Hepatocyte (in vitro differentiated cells): ENCODE measurements at regions not wholly inside any gene's neighbourhood (a gene's known extent, or its start where the extent isn't known, plus 50 kb on each side); places are given as distances from the start of the nearest gene placed in this dataset.
"Not testable (repeated sequence)": the region's sequence is repeated elsewhere in the genome, so short reads cannot be mapped to it uniquely, and the experiment has no call there.

ENCODE experiments used
- DNase-seq: peaks from one replicate; pipeline ENCODE4 v3.0.0-alpha.2; 2016; ENCODE audit warnings: low spot score
- H2AFZ ChIP-seq: fragments of 200-600 bp; sonication (generic); 2 replicates; pipeline ENCODE4 v1.6.0; 2016; ENCODE audit warnings: antibody characterized with exemption, mild to moderate bottlenecking
- H3K27ac ChIP-seq: fragments of 200-600 bp; sonication (generic); 2 replicates; pipeline ENCODE4 v1.5.1; 2016; ENCODE audit warnings: mild to moderate bottlenecking
- H3K27me3 ChIP-seq: fragments of 200-600 bp; sonication (generic); 2 replicates; pipeline ENCODE4 v1.6.1; 2016
- H3K36me3 ChIP-seq: fragments of 200-600 bp; sonication (generic); replicated peaks from 2 replicates; pipeline ENCODE4 v1.5.1; 2016; ENCODE audit warnings: low read depth; ENCODE audit not compliant: insufficient read depth
- H3K4me1 ChIP-seq: fragments of 200-600 bp; sonication (generic); 2 replicates; pipeline ENCODE4 v1.5.1; 2016; ENCODE audit warnings: mild to moderate bottlenecking, moderate library complexity; ENCODE audit not compliant: insufficient read depth
- H3K4me2 ChIP-seq: fragments of 200-600 bp; sonication (generic); 2 replicates; pipeline ENCODE4 v1.6.0; 2016
- H3K4me3 ChIP-seq: fragments of 200-600 bp; sonication (generic); 2 replicates; pipeline ENCODE4 v1.5.1; 2016; ENCODE audit warnings: mild to moderate bottlenecking
- H3K79me2 ChIP-seq: fragments of 200-600 bp; sonication (generic); 2 replicates; pipeline ENCODE4 v1.6.0; 2017; ENCODE audit warnings: mild to moderate bottlenecking
- H3K9me2 ChIP-seq: fragments of 200-600 bp; sonication (generic); replicated peaks from 2 replicates; pipeline ENCODE4 v1.6.0; 2017; ENCODE audit warnings: mild to moderate bottlenecking; ENCODE audit not compliant: insufficient read depth
- H3K9me3 ChIP-seq: fragments of 200-600 bp; sonication (generic); 2 replicates; pipeline ENCODE4 v1.5.1; 2016; ENCODE audit warnings: low read depth, mild to moderate bottlenecking
- H4K20me1 ChIP-seq: fragments of 200-600 bp; sonication (generic); 2 replicates; pipeline ENCODE4 v1.6.0; 2016; ENCODE audit warnings: mild to moderate bottlenecking; ENCODE audit not compliant: insufficient read depth, poor library complexity, severe bottlenecking
- CTCF ChIP-seq: fragments of 200-600 bp; sonication (generic); IDR thresholded peaks from 2 replicates; pipeline ENCODE4 v1.5.1; 2016; ENCODE audit warnings: antibody characterized with exemption, mild to moderate bottlenecking; ENCODE audit not compliant: poor library complexity
- EZH2 ChIP-seq: fragments of 200-600 bp; sonication (generic); IDR thresholded peaks from 2 replicates; pipeline ENCODE4 v1.6.1; 2016; ENCODE audit warnings: antibody characterized with exemption, mild to moderate bottlenecking, borderline replicate concordance
- EZH2phosphoT487 ChIP-seq: fragments of 200-600 bp; sonication (generic); IDR thresholded peaks from one replicate; pipeline ENCODE4 v1.6.1; 2018; ENCODE audit warnings: antibody characterized with exemption, mild to moderate bottlenecking, low read depth, moderate library complexity; ENCODE audit not compliant: unreplicated experiment, severe bottlenecking
- WGBS: methylation state at CpG from one replicate; pipeline ENCODE4 v1.1.6; 2016; ENCODE audit warnings: low lambda C conversion rate; ENCODE audit errors: missing lambda C conversion rate; 5-methylcytosine and 5-hydroxymethylcytosine counted together

DNA sequence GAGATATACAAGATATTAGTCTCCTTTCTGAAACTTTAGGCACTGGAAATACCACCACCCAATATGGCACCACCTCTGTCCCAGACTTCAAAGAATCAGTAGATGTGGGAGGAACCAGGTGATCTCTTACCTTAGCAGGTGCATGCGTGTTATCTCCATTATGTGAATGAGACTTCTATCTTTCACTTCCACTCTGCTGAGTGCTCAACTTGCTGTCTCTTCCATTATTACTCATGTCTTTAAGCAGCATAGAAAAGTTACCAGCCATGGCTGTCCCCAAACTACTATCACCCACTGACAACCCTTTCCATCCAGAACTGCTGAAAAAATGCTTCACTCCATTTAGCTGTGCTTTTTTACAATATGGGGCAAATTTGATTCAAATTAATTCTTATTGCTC lies 101.5 kb upstream of the PRSS1 start:
- H3K27me3 ChIP-seq = peaks cover 20% of the 10 kb centered on the region
- H3K36me3 ChIP-seq = no peaks in the 10 kb centered on the region
- H3K4me1 ChIP-seq = no peaks in the 10 kb centered on the region
- no peak for DNase-seq
- no peaks in the 10 kb centered on the region for H3K9me2 ChIP-seq
- no peaks in the 10 kb centered on the region for H4K20me1 ChIP-seq
- H3K79me2 ChIP-seq = no peaks in the 10 kb centered on the region
- H3K4me2 ChIP-seq = no peak overlapping the region
- H3K4me3 ChIP-seq = no peak overlapping the region
- no peaks in the 10 kb centered on the region for H3K9me3 ChIP-seq
- no peak for TF ChIP-seq EZH2
- TF ChIP-seq EZH2phosphoT487 = no peak
- TF ChIP-seq CTCF = no peak
- no peak overlapping the region for H3K27ac ChIP-seq
- WGBS = 94% methylated on average over 1 of the region's 1 CpG
- H2AFZ ChIP-seq = no peak overlapping the region

DNA sequence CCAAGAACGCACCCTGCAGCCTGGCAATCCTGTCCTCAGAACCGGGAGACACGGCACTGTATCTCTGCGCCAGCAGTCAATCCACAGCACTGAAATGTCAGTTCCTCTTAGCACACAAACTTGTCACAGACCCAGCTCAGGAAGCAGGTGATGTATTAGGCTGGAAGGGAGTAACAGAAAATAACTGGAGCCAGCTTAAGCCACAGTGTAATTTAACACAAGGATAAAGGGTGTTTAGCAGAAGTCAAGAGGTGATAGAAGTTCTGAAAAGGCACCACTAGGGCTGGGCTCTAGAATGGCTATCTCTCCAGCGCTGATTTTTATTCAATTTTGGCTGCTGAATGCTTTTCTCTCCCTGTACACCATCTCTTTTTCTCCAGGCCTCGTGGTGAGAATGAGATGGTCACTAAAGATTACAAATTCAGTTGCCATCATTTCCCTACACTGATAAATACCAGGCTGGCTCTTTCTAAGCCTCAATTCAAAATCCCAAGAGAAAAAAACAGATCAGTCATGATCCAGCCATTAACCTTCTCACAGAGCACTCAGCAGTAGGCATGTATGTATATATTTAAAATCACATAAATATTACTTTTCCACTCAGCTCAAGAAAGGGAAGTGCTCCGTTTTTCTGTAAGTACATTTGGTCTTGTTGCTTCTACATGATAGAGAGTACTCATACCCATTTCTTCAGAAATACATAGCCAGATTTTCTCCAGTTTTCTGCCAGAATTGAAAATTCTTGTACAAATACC lies 102.7 kb upstream of the PRSS1 start:
- no peaks in the 10 kb centered on the region for H3K4me1 ChIP-seq
- no peaks in the 10 kb centered on the region for H3K9me3 ChIP-seq
- H2AFZ ChIP-seq = no peak overlapping the region
- H3K36me3 ChIP-seq = no peaks in the 10 kb centered on the region
- peaks cover 20% of the 10 kb centered on the region for H3K27me3 ChIP-seq
- TF ChIP-seq EZH2phosphoT487 = no peak
- TF ChIP-seq CTCF = no peak
- TF ChIP-seq EZH2 = no peak
- H4K20me1 ChIP-seq = no peaks in the 10 kb centered on the region
- no peaks in the 10 kb centered on the region for H3K79me2 ChIP-seq
- WGBS = 67% methylated on average over 7 of the region's 7 CpGs
- no peaks in the 10 kb centered on the region for H3K9me2 ChIP-seq
- H3K27ac ChIP-seq = no peak overlapping the region
- H3K4me3 ChIP-seq = no peak overlapping the region
- H3K4me2 ChIP-seq = no peak overlapping the region
- DNase-seq = no peak

- H3K36me3 ChIP-seq = no peaks in the 10 kb centered on the region
- 75% methylated on average over 5 of the region's 5 CpGs for WGBS
- H3K9me2 ChIP-seq = no peaks in the 10 kb centered on the region
- H3K9me3 ChIP-seq = no peaks in the 10 kb centered on the region
- peaks cover 21% of the 10 kb centered on the region for H3K27me3 ChIP-seq
- H2AFZ ChIP-seq = no peak overlapping the region
- no peaks in the 10 kb centered on the region for H3K4me1 ChIP-seq
- no peak for TF ChIP-seq EZH2
- TF ChIP-seq EZH2phosphoT487 = no peak
- no peaks in the 10 kb centered on the region for H3K79me2 ChIP-seq
- H3K4me2 ChIP-seq = no peak overlapping the region
- H3K4me3 ChIP-seq = no peak overlapping the region
- H3K27ac ChIP-seq = no peak overlapping the region
- H4K20me1 ChIP-seq = no peaks in the 10 kb centered on the region
- DNase-seq = no peak
Measured at GRCh38 chr7:142645777-142646176, 103.5 kb upstream of the PRSS1 start.

- no peak overlapping the region for H3K27ac ChIP-seq
- no peaks in the 10 kb centered on the region for H3K4me1 ChIP-seq
- H3K36me3 ChIP-seq = no peaks in the 10 kb centered on the region
- no peaks in the 10 kb centered on the region for H3K79me2 ChIP-seq
- H3K4me2 ChIP-seq = no peak overlapping the region
- no peak overlapping the region for H3K4me3 ChIP-seq
- H3K9me3 ChIP-seq = no peaks in the 10 kb centered on the region
- DNase-seq = no peak
- TF ChIP-seq EZH2phosphoT487 (no peak), EZH2 (no peak), CTCF (no peak)
- no peak overlapping the region for H2AFZ ChIP-seq
- peaks cover 28% of the 10 kb centered on the region for H3K27me3 ChIP-seq
- no peaks in the 10 kb centered on the region for H4K20me1 ChIP-seq
- H3K9me2 ChIP-seq = no peaks in the 10 kb centered on the region
Measured at GRCh38 chr7:142642316-142642715, 107.0 kb upstream of the PRSS1 start.

- H2AFZ ChIP-seq, H3K4me3 ChIP-seq, H3K9me2 ChIP-seq, H3K4me2 ChIP-seq, H4K20me1 ChIP-seq, DNase-seq, H3K36me3 ChIP-seq, H3K79me2 ChIP-seq, H3K27ac ChIP-seq, H3K9me3 ChIP-seq, H3K4me1 ChIP-seq: not testable (repeated sequence)
- 88% methylated on average over 4 of the region's 4 CpGs for WGBS
- H3K27me3 ChIP-seq = peaks cover 27% of the 10 kb centered on the region
Measured at GRCh38 chr7:142641252-142641651, 108.0 kb upstream of the PRSS1 start.
